Smooth muscle cell (in vitro differentiated cells): ENCODE measurements at regions not wholly inside any gene's neighbourhood (a gene's known extent, or its start where the extent isn't known, plus 50 kb on each side); places are given as distances from the start of the nearest gene placed in this dataset.

Experiments
- DNase-seq: peaks from one replicate; lab custom pipeline; 2025; ENCODE audit not compliant: unreplicated experiment; lab: John Stamatoyannopoulos, UW
- H2AFZ ChIP-seq: fragments of 200-600 bp; sonication (generic); 2 replicates; pipeline ENCODE4 v1.6.0; 2016; ENCODE audit warnings: antibody characterized with exemption, low read depth, mild to moderate bottlenecking
- H3F3A ChIP-seq: fragments of 200-600 bp; sonication (generic); 2 replicates; pipeline ENCODE4 v1.6.0; 2017; ENCODE audit warnings: antibody characterized with exemption, low read depth
- H3K27ac ChIP-seq: fragments of 200-600 bp; sonication (generic); 2 replicates; pipeline ENCODE4 v1.5.1; 2016; ENCODE audit warnings: low read depth, mild to moderate bottlenecking
- H3K27me3 ChIP-seq: fragments of 200-600 bp; sonication (generic); 2 replicates; pipeline ENCODE4 v1.6.1; 2016; ENCODE audit warnings: low read depth, mild to moderate bottlenecking
- H3K36me3 ChIP-seq: fragments of 200-600 bp; sonication (generic); 2 replicates; pipeline ENCODE4 v1.5.1; 2016; ENCODE audit warnings: low read depth
- H3K4me1 ChIP-seq: fragments of 200-600 bp; sonication (generic); 2 replicates; pipeline ENCODE4 v1.5.1; 2016; ENCODE audit warnings: low read depth
- H3K4me2 ChIP-seq: fragments of 200-600 bp; sonication (generic); 2 replicates; pipeline ENCODE4 v1.6.0; 2016; ENCODE audit warnings: mild to moderate bottlenecking
- H3K4me3 ChIP-seq: fragments of 200-600 bp; sonication (generic); 2 replicates; pipeline ENCODE4 v1.5.1; 2016; ENCODE audit warnings: mild to moderate bottlenecking
- H3K79me2 ChIP-seq: fragments of 200-600 bp; sonication (generic); 2 replicates; pipeline ENCODE4 v1.6.0; 2016; ENCODE audit warnings: low read depth, mild to moderate bottlenecking
- H3K9ac ChIP-seq: fragments of 200-600 bp; sonication (generic); 2 replicates; pipeline ENCODE4 v1.6.0; 2016; ENCODE audit warnings: low read depth
- H3K9me3 ChIP-seq: fragments of 200-600 bp; sonication (generic); replicated peaks from 2 replicates; pipeline ENCODE4 v1.5.1; 2016; ENCODE audit warnings: low read depth
- H4K20me1 ChIP-seq: fragments of 200-600 bp; sonication (generic); 2 replicates; pipeline ENCODE4 v1.6.0; 2016; ENCODE audit warnings: low read depth
- WGBS: methylation state at CpG from one replicate; pipeline ENCODE4 v1.1.7; 2016; ENCODE audit warnings: low lambda C conversion rate; 5-methylcytosine and 5-hydroxymethylcytosine counted together
- TF ChIP-seq, protein P1 (sequence below): fragments of 200-600 bp; sonication (generic); IDR thresholded peaks from 2 replicates; pipeline ENCODE4 v1.5.1; 2017; ENCODE audit warnings: borderline replicate concordance, mild to moderate bottlenecking, antibody characterized with exemption; ENCODE audit not compliant: insufficient read depth, poor library complexity, severe bottlenecking

DNA sequence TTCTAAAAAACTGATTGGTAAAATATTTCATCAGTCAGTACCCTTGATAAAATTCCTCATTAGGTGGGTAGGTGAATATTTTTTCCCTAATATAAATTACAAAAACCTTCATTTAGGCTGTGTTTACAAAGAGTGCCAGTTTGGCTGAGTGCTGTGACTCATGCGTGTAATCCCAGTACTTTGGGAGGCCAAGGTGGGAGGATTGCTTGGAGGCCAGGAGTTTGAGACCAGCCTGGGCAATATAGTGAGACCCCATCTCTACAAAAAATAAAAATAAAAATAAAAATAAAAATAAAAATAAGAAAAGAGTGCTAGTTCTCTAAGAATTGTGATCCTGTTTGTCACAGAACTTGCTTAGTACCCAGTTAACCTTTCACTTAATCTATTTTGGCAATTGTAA is 398.4 kb upstream of the RGS6 start:
- Histone ChIP-seq H3K4me2 (peak overlapping the region; percentile 38), H2AFZ (no peak overlapping the region), H3F3A (peaks cover 13% of the 10 kb centered on the region), H3K9ac (no peak overlapping the region), H3K79me2 (peaks cover 48% of the 10 kb centered on the region), H4K20me1 (no peaks in the 10 kb centered on the region), H3K27ac (peak overlapping the region; percentile 91), H3K9me3 (no peaks in the 10 kb centered on the region), H3K4me1 (peaks cover 22% of the 10 kb centered on the region), H3K36me3 (peaks cover 8% of the 10 kb centered on the region), H3K4me3 (no peak overlapping the region), H3K27me3 (no peaks in the 10 kb centered on the region)
- 97% methylated on average over 1 of the region's 1 CpG for WGBS
- TF ChIP-seq, protein P1, sequence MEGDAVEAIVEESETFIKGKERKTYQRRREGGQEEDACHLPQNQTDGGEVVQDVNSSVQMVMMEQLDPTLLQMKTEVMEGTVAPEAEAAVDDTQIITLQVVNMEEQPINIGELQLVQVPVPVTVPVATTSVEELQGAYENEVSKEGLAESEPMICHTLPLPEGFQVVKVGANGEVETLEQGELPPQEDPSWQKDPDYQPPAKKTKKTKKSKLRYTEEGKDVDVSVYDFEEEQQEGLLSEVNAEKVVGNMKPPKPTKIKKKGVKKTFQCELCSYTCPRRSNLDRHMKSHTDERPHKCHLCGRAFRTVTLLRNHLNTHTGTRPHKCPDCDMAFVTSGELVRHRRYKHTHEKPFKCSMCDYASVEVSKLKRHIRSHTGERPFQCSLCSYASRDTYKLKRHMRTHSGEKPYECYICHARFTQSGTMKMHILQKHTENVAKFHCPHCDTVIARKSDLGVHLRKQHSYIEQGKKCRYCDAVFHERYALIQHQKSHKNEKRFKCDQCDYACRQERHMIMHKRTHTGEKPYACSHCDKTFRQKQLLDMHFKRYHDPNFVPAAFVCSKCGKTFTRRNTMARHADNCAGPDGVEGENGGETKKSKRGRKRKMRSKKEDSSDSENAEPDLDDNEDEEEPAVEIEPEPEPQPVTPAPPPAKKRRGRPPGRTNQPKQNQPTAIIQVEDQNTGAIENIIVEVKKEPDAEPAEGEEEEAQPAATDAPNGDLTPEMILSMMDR: no peak
- no peak for DNase-seq

DNA sequence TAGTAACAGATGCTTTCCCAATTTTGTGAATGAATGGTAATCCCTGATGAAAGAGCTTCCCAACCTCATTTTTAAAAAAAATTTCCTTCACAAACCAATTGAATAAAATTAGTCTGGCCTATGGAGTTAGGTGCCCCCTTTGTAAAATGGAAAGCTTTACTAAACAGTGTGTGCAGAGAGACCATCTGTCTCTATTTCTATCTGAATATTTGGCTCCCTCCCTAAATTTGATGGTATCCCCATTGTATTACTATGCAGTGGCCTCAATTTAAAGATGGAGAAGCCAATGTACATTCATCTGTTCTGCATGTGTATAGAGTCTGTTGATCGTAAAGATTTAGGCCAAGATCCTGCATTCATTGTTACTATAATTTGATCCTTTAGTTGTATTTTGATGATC is 397.7 kb upstream of the RGS6 start:
- Histone ChIP-seq H3K4me3 (no peak overlapping the region), H3K27ac (peak overlapping the region; percentile 91), H4K20me1 (peaks cover 2% of the 10 kb centered on the region), H3K79me2 (peaks cover 54% of the 10 kb centered on the region), H3F3A (peaks cover 13% of the 10 kb centered on the region), H2AFZ (no peak overlapping the region), H3K4me2 (no peak overlapping the region), H3K9me3 (no peaks in the 10 kb centered on the region), H3K27me3 (no peaks in the 10 kb centered on the region), H3K4me1 (peaks cover 22% of the 10 kb centered on the region), H3K9ac (no peak overlapping the region), H3K36me3 (peaks cover 8% of the 10 kb centered on the region)
- 97% methylated on average over 1 of the region's 1 CpG for WGBS
- DNase-seq: no peak
- TF ChIP-seq, protein P1: no peak

DNA sequence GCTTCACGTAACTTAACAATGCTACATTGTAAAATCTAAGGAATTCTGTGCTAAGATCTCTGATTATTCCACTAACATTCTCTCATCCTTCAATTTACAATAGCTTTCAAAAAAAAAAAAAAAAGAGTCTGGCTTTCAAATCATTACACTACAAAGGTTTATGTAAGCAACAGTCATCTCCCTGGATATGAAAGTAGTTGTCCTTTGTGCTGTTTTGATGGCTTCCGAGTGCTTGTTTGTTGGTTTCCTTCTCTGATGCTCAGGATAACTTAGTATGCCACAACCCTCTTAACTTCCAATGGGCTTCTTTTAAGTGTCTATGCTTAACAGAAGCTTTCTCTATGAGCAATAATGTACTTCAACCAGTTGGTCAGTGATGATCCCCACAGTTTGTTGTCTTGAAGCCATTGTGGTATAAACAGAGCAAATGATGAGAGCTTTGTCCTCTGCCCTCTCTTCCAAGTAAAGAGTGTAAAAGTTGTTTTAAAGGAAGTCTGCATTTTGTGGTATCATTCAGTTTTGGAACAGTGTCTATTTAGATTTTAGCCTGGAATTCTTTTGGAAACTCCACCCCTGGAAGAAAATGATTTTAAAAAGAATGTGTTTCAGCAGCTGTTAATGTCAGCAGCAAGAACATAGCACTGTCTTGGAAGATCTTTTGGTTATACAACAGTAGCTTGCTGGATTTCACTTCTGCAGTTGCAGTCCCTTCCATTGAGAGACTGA is 396.1 kb upstream of the RGS6 start:
- H3K4me3 ChIP-seq: no peak overlapping the region
- H3K27ac ChIP-seq: peak overlapping the region; percentile 66
- peaks cover 61% of the 10 kb centered on the region for H3K79me2 ChIP-seq
- H3K4me2 ChIP-seq: peak overlapping the region; percentile 40
- TF ChIP-seq, protein P1: no peak
- H4K20me1 ChIP-seq: peaks cover 6% of the 10 kb centered on the region
- H3K9me3 ChIP-seq: no peaks in the 10 kb centered on the region
- H3K36me3 ChIP-seq: peaks cover 1% of the 10 kb centered on the region
- 71% methylated on average over 2 of the region's 2 CpGs for whole genome bisulfite sequencing
- H3K9ac ChIP-seq: no peak overlapping the region
- no peak overlapping the region for H2AFZ ChIP-seq
- no peaks in the 10 kb centered on the region for H3K27me3 ChIP-seq
- no peak for DNase-seq
- H3F3A ChIP-seq: peaks cover 13% of the 10 kb centered on the region
- peaks cover 33% of the 10 kb centered on the region for H3K4me1 ChIP-seq
